Stimulated activated CD8-positive, alpha-beta memory T cell treated with anti-CD3 and anti-CD28 coated beads, Interleukin-15, amount 100 ng/mL, for 1 hour (primary cell): ENCODE measurements at regions not wholly inside any gene's neighbourhood (a gene's known extent, or its start where the extent isn't known, plus 50 kb on each side); places are given as distances from the start of the nearest gene placed in this dataset.

Experiments used
- DNase-seq: peaks from one replicate; pipeline ENCODE4 v3.0.0-alpha.2; 2020; ENCODE audit warnings: low read depth

- DNase-seq: no peak
Observed at GRCh38 chr12:27382924-27383323, 50.3 kb downstream of the BMAL2 start.

- DNase-seq: peak; percentile 35
Observed at GRCh38 chr12:27383429-27384260, 51.0 kb downstream of the BMAL2 start.

GRCh38 chr12:27384261-27384590 lies 51.6 kb downstream of the BMAL2 start:
- no peak for DNase-seq

DNA sequence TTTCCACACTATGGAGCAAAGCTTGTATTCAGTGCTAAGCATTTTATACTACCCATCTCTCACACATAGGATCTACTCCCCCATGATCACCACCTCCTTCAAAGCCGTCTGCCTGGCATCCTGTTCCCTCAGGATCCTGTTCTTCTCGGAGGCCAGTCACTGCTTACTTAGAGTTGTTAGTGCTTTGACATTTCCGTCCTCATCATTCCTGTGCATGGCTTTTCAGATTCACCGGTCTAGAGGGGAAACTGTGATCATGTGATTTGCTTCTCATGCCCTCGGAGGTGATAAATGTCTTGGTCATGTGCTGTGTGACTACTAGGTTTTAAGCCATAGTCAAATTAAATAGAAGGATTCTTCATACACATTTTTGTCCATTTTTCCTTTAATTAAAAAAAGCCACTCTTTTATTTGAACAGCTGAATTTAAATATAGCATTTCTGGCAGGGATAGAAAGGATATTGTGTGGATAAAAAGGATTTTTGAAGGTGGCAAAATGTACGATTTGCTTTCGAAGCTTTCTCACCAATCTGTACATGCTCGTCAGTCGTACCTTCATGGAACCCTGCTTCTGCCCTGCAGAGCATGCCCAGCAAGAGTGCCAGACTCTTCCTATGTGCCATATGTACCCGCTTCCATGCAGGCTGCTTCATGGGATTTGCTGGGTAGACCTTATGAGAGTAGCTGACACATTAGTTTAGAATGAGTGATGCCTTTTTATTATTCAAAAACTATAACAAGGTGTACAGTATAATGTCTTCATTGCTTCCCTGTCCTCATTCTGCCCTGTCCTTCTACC lies 53.3 kb downstream of the BMAL2 start:
- no peak for DNase-seq

DNA sequence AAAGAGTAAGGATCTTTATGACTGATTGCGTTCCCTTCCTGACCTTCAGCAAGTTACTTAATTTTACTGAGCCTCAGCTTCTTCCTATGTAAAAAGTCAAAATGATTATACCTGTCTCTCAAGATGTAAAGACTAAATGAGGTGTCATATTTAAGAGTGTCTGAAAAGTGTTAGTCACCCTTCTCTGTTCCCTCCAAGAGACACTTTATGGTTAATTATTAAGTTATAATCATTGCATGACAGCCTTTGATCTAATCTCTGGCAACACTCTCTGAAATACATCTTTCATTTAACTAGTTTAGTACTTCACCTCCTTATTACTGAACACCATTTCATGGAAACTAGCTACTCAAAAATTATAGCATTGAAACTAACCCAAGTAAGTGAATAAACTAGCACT lies 54.8 kb downstream of the BMAL2 start:
- DNase-seq: no peak

GRCh38 chr12:27388650-27389049 lies 56.0 kb downstream of the BMAL2 start:
- DNase-seq: no peak

DNA sequence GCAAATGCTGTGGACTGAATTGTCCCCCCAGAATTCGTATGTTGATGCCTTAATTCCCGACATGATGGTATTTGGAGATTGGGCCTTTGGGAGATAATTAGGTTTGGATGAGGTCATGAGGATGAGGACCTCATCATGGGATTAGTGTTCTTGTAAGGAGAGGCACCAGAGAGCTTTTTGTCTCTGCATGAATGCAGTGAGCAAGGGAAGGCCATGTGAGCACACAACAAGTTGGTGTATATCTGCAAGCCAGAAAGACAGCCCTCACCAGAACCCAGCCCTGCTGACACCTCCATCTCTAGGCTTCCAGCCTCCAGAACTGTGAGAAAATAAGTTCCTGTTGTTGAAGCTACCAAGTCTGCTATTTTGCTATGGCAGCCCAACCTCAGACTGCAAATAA lies 51.9 kb upstream of the SMCO2 start:
- no peak for DNase-seq

GRCh38 chr12:27396216-27396815 lies 50.2 kb upstream of the SMCO2 start:
- no peak for DNase-seq
